IMR-90 (cell line): ENCODE measurements at regions not wholly inside any gene's neighbourhood (a gene's known extent, or its start where the extent isn't known, plus 50 kb on each side); places are given as distances from the start of the nearest gene placed in this dataset.

Experiments used
- ATAC-seq: fragments of 200-7000 bp; cut with Tn5 transposase; 2 replicates; pipeline ENCODE4 v1.9.1; 2020; ENCODE audit warnings: low read depth, mild to moderate bottlenecking, moderate library complexity
- BruUV-seq: library from RNA; stranded (reverse); fragments of 400-500 nt; replicated peaks from 2 replicates; lab custom pipeline; 2021; lab: Mats Ljungman, UMichigan
- CTCF ChIA-PET: fragments of 300-600 bp; formaldehyde crosslinking; extraction: SDS; loops from one replicate; lab custom pipeline; 2021; ENCODE audit warnings: antibody characterized with exemption; lab: Yijun Ruan, JAX
- POLR2A ChIA-PET: fragments of 300-600 bp; sonication (Branson Sonifier 250); formaldehyde crosslinking; loops from one replicate; lab custom pipeline; 2022; ENCODE audit warnings: antibody characterized with exemption; ENCODE audit not compliant: unreplicated experiment; lab: Charles Lee
- DNase-seq: peaks from one replicate; pipeline ENCODE4 v3.0.0; 2013
- H2AFZ ChIP-seq: replicated peaks from 2 replicates; pipeline ENCODE3; 2013; ENCODE audit warnings: low read length, mild to moderate bottlenecking; ENCODE audit not compliant: poor library complexity
- H2AK5ac ChIP-seq: 2 replicates; pipeline ENCODE4 v1.6.1; 2013; ENCODE audit warnings: low read depth, low read length, inconsistent platforms
- H2AK9ac ChIP-seq: replicated peaks from 2 replicates; pipeline ENCODE3; 2013; ENCODE audit warnings: mild to moderate bottlenecking, low read depth, low read length, moderate library complexity; ENCODE audit not compliant: poor library complexity
- H2BK120ac ChIP-seq: 2 replicates; pipeline ENCODE4 v1.6.1; 2013; ENCODE audit warnings: low read depth, low read length, inconsistent platforms
- H2BK15ac ChIP-seq: 3 replicates; pipeline ENCODE4 v1.6.1; 2013; ENCODE audit warnings: low read depth, low read length, inconsistent platforms
- H2BK20ac ChIP-seq: 2 replicates; pipeline ENCODE4 v1.6.1; 2013; ENCODE audit warnings: low read depth, mild to moderate bottlenecking, inconsistent platforms, low read length, moderate library complexity
- H2BK5ac ChIP-seq: 2 replicates; pipeline ENCODE4 v1.6.1; 2013; ENCODE audit warnings: mild to moderate bottlenecking, low read depth, low read length, inconsistent platforms; ENCODE audit not compliant: poor library complexity, severe bottlenecking
- H3K14ac ChIP-seq: replicated peaks from 2 replicates; pipeline ENCODE4 v1.6.1; 2013; ENCODE audit warnings: low read depth, low read length, inconsistent platforms
- H3K18ac ChIP-seq: 2 replicates; pipeline ENCODE4 v1.6.1; 2013; ENCODE audit warnings: low read depth, low read length, control low read depth
- H3K23ac ChIP-seq: 2 replicates; pipeline ENCODE4 v1.6.1; 2013; ENCODE audit warnings: low read depth, low read length, inconsistent platforms
- H3K27ac ChIP-seq: 2 replicates; pipeline ENCODE4 v1.5.1; 2013; ENCODE audit warnings: mild to moderate bottlenecking, control low read depth, low read length; ENCODE audit not compliant: insufficient read depth
- H3K27me3 ChIP-seq: 2 replicates; pipeline ENCODE4 v1.6.1; 2013; ENCODE audit warnings: low read length; ENCODE audit not compliant: control insufficient read depth, insufficient read depth
- H3K36me3 ChIP-seq: 2 replicates; pipeline ENCODE4 v1.6.1; 2013; ENCODE audit warnings: low read length, mixed read lengths; ENCODE audit not compliant: control insufficient read depth, insufficient read depth
- H3K4ac ChIP-seq: 2 replicates; pipeline ENCODE4 v1.6.1; 2013; ENCODE audit warnings: low read depth, low read length, inconsistent platforms
- H3K4me1 ChIP-seq: 2 replicates; pipeline ENCODE4 v1.6.1; 2013; ENCODE audit warnings: low read length, mixed read lengths; ENCODE audit not compliant: control insufficient read depth, insufficient read depth
- H3K4me2 ChIP-seq: 2 replicates; pipeline ENCODE4 v1.6.1; 2013; ENCODE audit warnings: low read depth, mild to moderate bottlenecking, control low read depth, low read length, moderate library complexity
- H3K4me3 ChIP-seq: 2 replicates; pipeline ENCODE4 v1.5.1; 2013; ENCODE audit warnings: low read depth, mild to moderate bottlenecking, control low read depth, low read length, moderate library complexity; ENCODE audit not compliant: insufficient read depth
- H3K56ac ChIP-seq: 2 replicates; pipeline ENCODE4 v1.6.1; 2013; ENCODE audit warnings: low read length, inconsistent platforms; ENCODE audit not compliant: insufficient read depth; ENCODE audit errors: extremely low read depth
- H3K79me1 ChIP-seq, 2 experiments: 2 replicates each; pipeline ENCODE4 v1.6.1; 2013; ENCODE audit warnings: low read length in 2 of 2, inconsistent platforms in 1 of 2, low read depth in 1 of 2
- H3K9ac ChIP-seq: 2 replicates; pipeline ENCODE4 v1.6.1; 2013; ENCODE audit warnings: low read depth, low read length, control low read depth
- H3K9me1 ChIP-seq: 2 replicates; pipeline ENCODE4 v1.6.1; 2013; ENCODE audit warnings: low read length, inconsistent platforms; ENCODE audit not compliant: insufficient read depth
- H3K9me3 ChIP-seq: 2 replicates; pipeline ENCODE4 v1.6.1; 2013; ENCODE audit warnings: low read length; ENCODE audit not compliant: control insufficient read depth, insufficient read depth
- H4K20me1 ChIP-seq: 2 replicates; pipeline ENCODE4 v1.6.1; 2013; ENCODE audit warnings: low read length, inconsistent platforms; ENCODE audit not compliant: insufficient read depth
- H4K5ac ChIP-seq: 2 replicates; pipeline ENCODE4 v1.6.1; 2013; ENCODE audit warnings: mild to moderate bottlenecking, low read depth, low read length, control low read depth
- H4K8ac ChIP-seq, 2 experiments: 2 replicates each; pipeline ENCODE4 v1.6.1; 2013; ENCODE audit warnings: low read depth in 2 of 2, low read length in 2 of 2, control low read depth in 1 of 2, inconsistent platforms in 1 of 2
- H4K91ac ChIP-seq: 2 replicates; pipeline ENCODE4 v1.6.1; 2013; ENCODE audit warnings: low read depth, low read length, inconsistent platforms; ENCODE audit not compliant: insufficient read depth
- CEBPB ChIP-seq: IDR thresholded peaks from 2 replicates; pipeline ENCODE4 v1.6.1; 2012; ENCODE audit warnings: low read depth, low read length, improper control_type of control experiment
- RAD21 ChIP-seq: IDR thresholded peaks from 2 replicates; pipeline ENCODE4 v1.6.1; 2012; ENCODE audit warnings: low read length, improper control_type of control experiment
- RCOR1 ChIP-seq: IDR thresholded peaks from 2 replicates; pipeline ENCODE4 v1.6.1; 2012; ENCODE audit warnings: mild to moderate bottlenecking, low read length, improper control_type of control experiment; ENCODE audit not compliant: insufficient replicate concordance
- SMC3 ChIP-seq: fragments of 150-350 bp; IDR thresholded peaks from 2 replicates; pipeline ENCODE4 v1.6.1; 2016; ENCODE audit warnings: low read depth, mild to moderate bottlenecking, antibody characterized with exemption, low read length, moderate library complexity
- WGBS, 2 experiments: methylation state at CpG; one replicate each; pipeline versions ENCODE4 v1.1.5 to v1.1.7; 2013; ENCODE audit warnings: missing lambda C conversion rate in 2 of 2; ENCODE audit not compliant: insufficient read length in 1 of 2; ENCODE audit errors: extremely low coverage in 2 of 2; 5-methylcytosine and 5-hydroxymethylcytosine counted together
- dilution Hi-C: fragments of 300-500 bp; cut with HindIII; formaldehyde crosslinking; loops from one replicate; pipeline ENCODE4 v1.14.3; 2018; ENCODE audit warnings: low sequenced_read_pairs; ENCODE audit not compliant: unreplicated experiment
- in situ Hi-C: fragments of 300-500 bp; cut with MboI; formaldehyde crosslinking; loops from 3 replicates; pipeline ENCODE4 v1.14.3; 2019; ENCODE audit warnings: low sequenced_read_pairs, inconsistent platforms, mixed read lengths
- intact Hi-C: fragments of 100-400 bp; cut with micrococcal nuclease; formaldehyde crosslinking; loops from 2 replicates; pipeline ENCODE4 v1.10.0; 2022
- TF ChIP-seq, protein P1 (sequence below): conservative IDR thresholded peaks from 2 replicates; pipeline ENCODE4 v1.5.1; 2012; ENCODE audit warnings: mild to moderate bottlenecking, low read depth, low read length, improper control_type of control experiment

DNA sequence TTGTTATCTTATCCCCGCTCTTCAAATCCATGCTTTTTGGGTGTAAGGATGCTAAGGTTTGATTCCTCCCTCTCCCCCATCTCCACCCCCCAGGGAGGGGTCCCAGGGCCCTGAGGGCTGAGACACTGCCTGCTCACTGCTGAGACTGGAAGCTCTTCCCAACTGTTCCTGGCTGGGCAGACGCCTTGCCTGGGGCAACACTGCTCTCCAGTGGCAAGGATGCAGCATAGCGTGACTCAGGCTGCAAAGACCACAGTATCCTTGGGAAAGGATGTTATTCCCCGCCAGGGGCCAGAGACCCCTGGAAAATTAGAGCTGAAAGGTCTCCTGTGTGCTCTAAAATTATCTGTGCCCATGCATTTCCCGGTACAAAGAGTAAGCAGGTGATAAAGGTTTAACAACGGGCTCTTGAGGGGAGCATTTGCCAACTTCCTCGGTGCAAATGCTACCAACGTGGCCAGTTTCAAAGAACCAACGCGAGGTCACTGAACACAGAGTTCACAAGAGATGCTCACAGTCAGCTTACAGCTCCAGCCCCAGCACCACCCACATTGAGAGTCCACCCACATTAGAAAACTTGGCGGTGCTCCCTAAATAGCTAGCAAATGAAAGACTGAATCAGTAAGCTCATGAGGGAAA, 271.9 kb downstream of the NSG2 start:
- POLR2A ChIA-PET, result interaction anchor here (0.6 kb wide), 1 partner anchor 694 kb away, joined by 4 read pairs; no protein-coding TSS in a partner anchor
- Histone ChIP-seq H2BK120ac (no peak overlapping the region), H4K8ac (no peak overlapping the region), H3K9me3 (no peaks in the 10 kb centered on the region), H3K18ac (no peak overlapping the region), H3K27ac (no peak overlapping the region), H3K79me1 (no peaks in the 10 kb centered on the region), H3K4me2 (no peak overlapping the region), H3K14ac (no peak overlapping the region), H2BK20ac (no peak overlapping the region), H2BK5ac (no peak overlapping the region), H2AK5ac (no peak overlapping the region), H3K4me1 (no peaks in the 10 kb centered on the region), H2AFZ (no peak overlapping the region), H3K9ac (no peak overlapping the region), H3K36me3 (no peaks in the 10 kb centered on the region), H2AK9ac (no peak overlapping the region), H3K9me1 (no peaks in the 10 kb centered on the region), H3K4ac (no peak overlapping the region), H4K91ac (no peak overlapping the region), H4K5ac (no peak overlapping the region), H3K4me3 (no peak overlapping the region), H3K23ac (no peak overlapping the region), H3K27me3 (peaks cover 24% of the 10 kb centered on the region), H3K56ac (no peak overlapping the region), H2BK15ac (no peak overlapping the region), H4K20me1 (no peaks in the 10 kb centered on the region)
- intact Hi-C loops, result loop anchor here (10.0 kb wide), 1 partner anchor 403 kb away; no protein-coding TSS in a partner anchor
- 15% methylated on average over 4 of the region's 11 CpGs; no CpG with 5 or more reads in 1 of the 2 experiments for WGBS, 2 experiments
- DNase-seq (peak; percentile 53), ATAC-seq (peak; percentile 100)
- in situ Hi-C loops, result loop anchor here (5.0 to 25.0 kb wide), 4 partner anchors 343 to 1155 kb away; no protein-coding TSS in a partner anchor
- dilution Hi-C loops, result no loop called here
- no TSS peak for BruUV-seq
- CTCF ChIA-PET, result interaction anchor here (0.8 to 1.8 kb wide), 6 partner anchors 11 to 701 kb away, joined by 3 to 8 read pairs (median 4); partner anchors contain the start of gene BOD1
- TF ChIP-seq, protein P1, sequence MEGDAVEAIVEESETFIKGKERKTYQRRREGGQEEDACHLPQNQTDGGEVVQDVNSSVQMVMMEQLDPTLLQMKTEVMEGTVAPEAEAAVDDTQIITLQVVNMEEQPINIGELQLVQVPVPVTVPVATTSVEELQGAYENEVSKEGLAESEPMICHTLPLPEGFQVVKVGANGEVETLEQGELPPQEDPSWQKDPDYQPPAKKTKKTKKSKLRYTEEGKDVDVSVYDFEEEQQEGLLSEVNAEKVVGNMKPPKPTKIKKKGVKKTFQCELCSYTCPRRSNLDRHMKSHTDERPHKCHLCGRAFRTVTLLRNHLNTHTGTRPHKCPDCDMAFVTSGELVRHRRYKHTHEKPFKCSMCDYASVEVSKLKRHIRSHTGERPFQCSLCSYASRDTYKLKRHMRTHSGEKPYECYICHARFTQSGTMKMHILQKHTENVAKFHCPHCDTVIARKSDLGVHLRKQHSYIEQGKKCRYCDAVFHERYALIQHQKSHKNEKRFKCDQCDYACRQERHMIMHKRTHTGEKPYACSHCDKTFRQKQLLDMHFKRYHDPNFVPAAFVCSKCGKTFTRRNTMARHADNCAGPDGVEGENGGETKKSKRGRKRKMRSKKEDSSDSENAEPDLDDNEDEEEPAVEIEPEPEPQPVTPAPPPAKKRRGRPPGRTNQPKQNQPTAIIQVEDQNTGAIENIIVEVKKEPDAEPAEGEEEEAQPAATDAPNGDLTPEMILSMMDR, result peak; percentile 83
- no peak for TF ChIP-seq CEBPB
- peak; percentile 91 for TF ChIP-seq RAD21
- TF ChIP-seq SMC3, result peak; percentile 69
- TF ChIP-seq RCOR1, result no peak
